HG02588 (cell line): ENCODE measurements at regions not wholly inside any gene's neighbourhood (a gene's known extent, or its start where the extent isn't known, plus 50 kb on each side); places are given as distances from the start of the nearest gene placed in this dataset.

Experiments used
- ATAC-seq: cut with Tn5 transposase; IDR thresholded peaks from one replicate; pipeline ENCODE4 v1.9.1; 2021; ENCODE audit warnings: mild to moderate bottlenecking, moderate library complexity; ENCODE audit not compliant: unreplicated experiment

- ATAC-seq = no peak
Measured at GRCh38 chr2:67462738-67463496, 65.8 kb downstream of the ETAA1 start.

GRCh38 chr2:67463810-67464209 lies 66.7 kb downstream of the ETAA1 start:
- ATAC-seq = no peak

GRCh38 chr2:67465623-67466022 lies 68.5 kb downstream of the ETAA1 start:
- ATAC-seq = no peak

GRCh38 chr2:67466734-67467133 lies 69.6 kb downstream of the ETAA1 start:
- ATAC-seq = no peak

- ATAC-seq = no peak
Measured at GRCh38 chr2:67471681-67472080, 74.5 kb downstream of the ETAA1 start.

GRCh38 chr2:67476809-67477790 lies 80.0 kb downstream of the ETAA1 start:
- no peak for ATAC-seq

GRCh38 chr2:67479261-67479660 lies 82.1 kb downstream of the ETAA1 start:
- no peak for ATAC-seq

- no peak for ATAC-seq
Measured at GRCh38 chr2:67485431-67485830, 88.3 kb downstream of the ETAA1 start.

- no peak for ATAC-seq
Measured at GRCh38 chr2:67486041-67486796, 89.1 kb downstream of the ETAA1 start.

- ATAC-seq = no peak
Measured at GRCh38 chr2:67487993-67488392, 90.9 kb downstream of the ETAA1 start.

GRCh38 chr2:67489396-67489795 lies 92.3 kb downstream of the ETAA1 start:
- ATAC-seq = no peak

GRCh38 chr2:67498931-67499330 lies 101.8 kb downstream of the ETAA1 start:
- no peak for ATAC-seq

- ATAC-seq = no peak
Measured at GRCh38 chr2:67499989-67500388, 102.9 kb downstream of the ETAA1 start.

- ATAC-seq = no peak
Measured at GRCh38 chr2:67500541-67500940, 103.4 kb downstream of the ETAA1 start.

- ATAC-seq = no peak
Measured at GRCh38 chr2:67502346-67503065, 105.4 kb downstream of the ETAA1 start.

GRCh38 chr2:67503066-67503795 lies 106.1 kb downstream of the ETAA1 start:
- no peak for ATAC-seq

GRCh38 chr2:67510745-67511144 lies 113.6 kb downstream of the ETAA1 start:
- ATAC-seq = no peak

- ATAC-seq = no peak
Measured at GRCh38 chr2:67514515-67514914, 117.4 kb downstream of the ETAA1 start.

GRCh38 chr2:67515056-67515455 lies 117.9 kb downstream of the ETAA1 start:
- ATAC-seq = no peak

GRCh38 chr2:67515538-67515937 lies 118.4 kb downstream of the ETAA1 start:
- no peak for ATAC-seq
